ENCODE measurements at regions not wholly inside any gene's neighbourhood (a gene's known extent, or its start where the extent isn't known, plus 50 kb on each side); places are given as distances from the start of the nearest gene placed in this dataset.

- DNase-seq, result no peak
Observed at GRCh38 chr4:127211650-127212560, 420.9 kb upstream of the INTU start.

- no peak for DNase-seq
Observed at GRCh38 chr4:127212701-127213100, 420.1 kb upstream of the INTU start.

GRCh38 chr4:127214016-127214415 lies 418.7 kb upstream of the INTU start:
- no peak for DNase-seq

GRCh38 chr4:127214931-127215330 lies 417.8 kb upstream of the INTU start:
- no peak for DNase-seq

- no peak for DNase-seq
Observed at GRCh38 chr4:127217586-127218229, 415.0 kb upstream of the INTU start.

- no peak for DNase-seq
Observed at GRCh38 chr4:127219232-127219631, 413.5 kb upstream of the INTU start.

- DNase-seq, result no peak
Observed at GRCh38 chr4:127224556-127224955, 408.2 kb upstream of the INTU start.

- no peak for DNase-seq
Observed at GRCh38 chr4:127229855-127230608, 402.7 kb upstream of the INTU start.

- DNase-seq, result no peak
Observed at GRCh38 chr4:127236889-127237288, 395.9 kb upstream of the INTU start.

- DNase-seq, result no peak
Observed at GRCh38 chr4:127237581-127237980, 395.2 kb upstream of the INTU start.

GRCh38 chr4:127238956-127239475 lies 393.7 kb upstream of the INTU start:
- DNase-seq, result no peak

- no peak for DNase-seq
Observed at GRCh38 chr4:127239902-127240763, 392.6 kb upstream of the INTU start.

- DNase-seq, result no peak
Observed at GRCh38 chr4:127240764-127241105, 392.0 kb upstream of the INTU start.

GRCh38 chr4:127244515-127244914 lies 388.2 kb upstream of the INTU start:
- no peak for DNase-seq

GRCh38 chr4:127246963-127247952 lies 385.5 kb upstream of the INTU start:
- DNase-seq, result no peak

GRCh38 chr4:127249066-127249766 lies 383.5 kb upstream of the INTU start:
- DNase-seq, result no peak

- no peak for DNase-seq
Observed at GRCh38 chr4:127249767-127250108, 383.0 kb upstream of the INTU start.

GRCh38 chr4:127250577-127250976 lies 382.2 kb upstream of the INTU start:
- DNase-seq, result no peak

GRCh38 chr4:127251423-127251822 lies 381.3 kb upstream of the INTU start:
- no peak for DNase-seq

- DNase-seq, result no peak
Observed at GRCh38 chr4:127256500-127256899, 376.3 kb upstream of the INTU start.

GRCh38 chr4:127261476-127261875 lies 371.3 kb upstream of the INTU start:
- no peak for DNase-seq

All from NCI-H1930 (cell line).